C4-2B (cell line): ENCODE measurements at regions not wholly inside any gene's neighbourhood (a gene's known extent, or its start where the extent isn't known, plus 50 kb on each side); places are given as distances from the start of the nearest gene placed in this dataset.

Experiments used
- ZFX ChIP-seq: fragments of 450-650 bp; IDR thresholded peaks from 2 replicates; pipeline ENCODE4 v1.6.1; 2017
- TF ChIP-seq, protein P1 (sequence below): fragments of 450-650 bp; conservative IDR thresholded peaks from 2 replicates; pipeline ENCODE4 v1.5.1; 2017; ENCODE audit warnings: mild to moderate bottlenecking

DNA sequence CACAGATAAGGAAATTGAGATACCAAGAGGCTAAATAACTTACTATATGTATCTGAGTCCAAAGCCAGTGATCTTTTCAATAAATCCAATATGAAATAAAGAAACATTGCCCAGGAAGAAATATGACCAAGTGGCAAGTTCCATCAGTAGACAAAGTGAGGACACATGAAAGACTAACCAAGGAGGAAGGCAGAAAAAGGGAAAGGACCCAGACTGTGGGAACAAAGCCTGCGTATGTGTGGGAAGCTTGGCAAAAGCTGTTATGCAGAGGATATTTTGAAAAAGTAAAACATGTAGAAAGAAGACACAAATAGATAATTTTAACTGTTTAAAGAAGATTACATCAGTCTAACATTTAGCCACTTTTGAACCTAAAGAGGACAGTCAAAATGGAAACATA is 264.4 kb upstream of the PRDM1 start:
- TF ChIP-seq, protein P1, sequence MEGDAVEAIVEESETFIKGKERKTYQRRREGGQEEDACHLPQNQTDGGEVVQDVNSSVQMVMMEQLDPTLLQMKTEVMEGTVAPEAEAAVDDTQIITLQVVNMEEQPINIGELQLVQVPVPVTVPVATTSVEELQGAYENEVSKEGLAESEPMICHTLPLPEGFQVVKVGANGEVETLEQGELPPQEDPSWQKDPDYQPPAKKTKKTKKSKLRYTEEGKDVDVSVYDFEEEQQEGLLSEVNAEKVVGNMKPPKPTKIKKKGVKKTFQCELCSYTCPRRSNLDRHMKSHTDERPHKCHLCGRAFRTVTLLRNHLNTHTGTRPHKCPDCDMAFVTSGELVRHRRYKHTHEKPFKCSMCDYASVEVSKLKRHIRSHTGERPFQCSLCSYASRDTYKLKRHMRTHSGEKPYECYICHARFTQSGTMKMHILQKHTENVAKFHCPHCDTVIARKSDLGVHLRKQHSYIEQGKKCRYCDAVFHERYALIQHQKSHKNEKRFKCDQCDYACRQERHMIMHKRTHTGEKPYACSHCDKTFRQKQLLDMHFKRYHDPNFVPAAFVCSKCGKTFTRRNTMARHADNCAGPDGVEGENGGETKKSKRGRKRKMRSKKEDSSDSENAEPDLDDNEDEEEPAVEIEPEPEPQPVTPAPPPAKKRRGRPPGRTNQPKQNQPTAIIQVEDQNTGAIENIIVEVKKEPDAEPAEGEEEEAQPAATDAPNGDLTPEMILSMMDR, result no peak
- TF ChIP-seq ZFX, result no peak
